HG03469 (cell line): ENCODE measurements at regions not wholly inside any gene's neighbourhood (a gene's known extent, or its start where the extent isn't known, plus 50 kb on each side); places are given as distances from the start of the nearest gene placed in this dataset.
"Not testable (repeated sequence)": the region's sequence is repeated elsewhere in the genome, so short reads cannot be mapped to it uniquely, and the experiment has no call there.

ENCODE experiments used
- ATAC-seq: cut with Tn5 transposase; IDR thresholded peaks from one replicate; pipeline ENCODE4 v1.9.1; 2021; ENCODE audit warnings: mild to moderate bottlenecking, moderate library complexity, moderate number of reproducible peaks; ENCODE audit not compliant: unreplicated experiment

DNA sequence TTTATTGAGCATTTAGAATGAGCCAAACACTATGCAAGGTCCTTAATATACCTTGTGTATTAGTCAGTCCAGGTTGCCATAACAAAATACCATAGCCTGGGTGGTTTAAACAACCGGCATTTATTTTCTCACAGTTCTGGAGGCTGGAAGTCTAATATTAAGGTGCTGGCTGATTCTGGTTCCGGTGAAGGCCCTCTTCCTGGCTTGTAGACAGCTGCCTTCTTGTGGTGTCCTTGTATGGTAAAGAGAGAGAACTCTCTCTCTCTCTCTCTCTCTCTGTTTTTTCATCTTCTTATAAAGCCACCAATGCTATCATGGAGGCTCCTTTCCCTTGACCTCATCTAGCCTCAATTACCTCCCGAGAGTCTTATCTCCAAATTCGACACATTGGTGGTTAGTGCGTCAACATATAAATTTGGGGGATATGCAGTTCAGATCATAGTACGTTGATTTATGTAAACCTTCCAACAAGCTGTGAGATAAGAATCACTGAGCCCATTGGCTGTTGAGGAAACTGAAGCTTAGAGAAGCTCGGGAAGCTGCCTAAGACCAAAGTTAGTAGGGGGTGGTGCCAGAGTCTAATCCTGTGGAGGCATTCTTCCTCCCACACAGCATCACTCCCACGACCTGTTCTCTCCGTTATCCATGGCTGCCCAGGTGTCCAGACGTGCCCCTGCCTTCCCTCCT, 298.0 kb upstream of the PROK2 start:
- no peak for ATAC-seq

DNA sequence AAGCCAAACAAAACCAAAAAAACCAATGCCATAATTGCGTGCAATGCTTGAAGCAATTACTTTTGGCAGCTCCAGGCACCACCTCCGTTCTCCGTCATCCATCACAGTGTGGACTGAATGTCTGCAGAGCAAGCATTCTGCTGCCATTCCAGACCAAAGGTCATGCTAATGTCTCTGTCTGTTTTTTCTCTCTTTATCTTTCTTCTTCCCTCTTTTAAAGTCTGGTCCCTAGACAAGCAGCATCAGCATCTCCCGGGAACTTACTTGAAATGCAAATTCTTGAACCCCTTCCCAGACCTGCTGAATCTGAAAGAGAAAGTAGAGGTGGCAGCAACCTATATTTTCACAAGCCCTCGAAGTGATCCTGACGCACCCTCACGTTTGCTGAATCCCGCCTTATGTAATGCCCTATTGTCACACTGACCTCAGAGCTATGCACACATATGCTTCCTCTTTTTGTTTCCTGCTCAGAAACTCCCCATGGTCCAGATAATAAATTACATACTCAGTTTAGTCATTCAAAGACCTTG, 297.3 kb upstream of the PROK2 start:
- ATAC-seq = peak; percentile 47

DNA sequence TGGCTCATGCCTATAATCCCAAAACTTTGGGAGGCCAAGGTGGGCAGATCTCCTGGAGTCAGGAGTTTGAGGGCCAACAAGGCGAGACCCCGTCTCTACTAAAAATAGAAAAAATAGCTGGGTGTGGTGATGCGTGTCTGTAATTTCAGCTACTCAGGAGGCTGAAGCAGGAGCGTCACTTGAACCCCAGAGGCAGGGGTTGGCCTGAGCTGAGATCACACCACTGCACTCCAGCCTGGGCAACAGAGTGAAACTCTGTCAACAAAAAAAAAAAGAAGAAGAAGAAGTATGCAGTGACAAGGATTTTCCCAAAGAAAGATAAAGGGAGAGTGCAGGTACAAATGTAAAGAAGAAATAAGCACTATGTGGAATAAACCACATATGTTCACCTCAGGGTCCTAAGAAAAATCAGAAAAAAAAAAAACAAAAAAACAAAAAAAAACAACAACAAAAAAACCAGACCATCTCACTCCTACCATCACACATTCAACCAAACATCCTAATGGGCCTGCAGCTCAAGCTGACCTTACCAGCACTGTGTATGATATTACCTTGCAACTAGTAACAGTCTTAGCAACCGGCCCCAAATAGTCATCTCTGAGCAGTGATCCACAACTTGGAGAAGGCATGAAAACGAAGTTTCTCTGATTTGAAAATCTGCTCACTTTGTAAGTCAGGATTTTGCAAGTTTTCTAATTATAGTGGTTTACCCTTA, 296.7 kb upstream of the PROK2 start:
- ATAC-seq = no peak

GRCh38 chr3:72080800-72081199, 295.9 kb upstream of the PROK2 start:
- ATAC-seq = no peak

DNA sequence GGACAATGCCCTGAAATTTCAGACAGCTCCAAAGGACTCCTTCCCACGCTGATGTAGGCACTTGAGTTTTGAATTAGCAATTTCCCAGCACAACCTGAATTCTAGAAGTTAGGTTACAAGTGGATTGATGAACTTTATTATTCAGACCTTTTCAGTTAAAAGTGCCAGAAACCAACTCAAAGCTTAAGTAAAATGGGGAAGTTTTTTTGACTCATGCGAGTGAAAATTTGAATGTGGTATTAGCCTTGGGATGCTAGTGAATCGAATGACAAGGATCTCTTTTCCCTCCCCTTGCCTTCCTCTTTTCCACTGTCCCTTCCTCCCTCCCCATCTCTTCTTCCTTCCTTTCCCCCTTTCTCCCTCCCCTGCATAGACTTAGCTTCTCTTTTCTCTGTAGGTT, 295.1 kb upstream of the PROK2 start:
- no peak for ATAC-seq

DNA sequence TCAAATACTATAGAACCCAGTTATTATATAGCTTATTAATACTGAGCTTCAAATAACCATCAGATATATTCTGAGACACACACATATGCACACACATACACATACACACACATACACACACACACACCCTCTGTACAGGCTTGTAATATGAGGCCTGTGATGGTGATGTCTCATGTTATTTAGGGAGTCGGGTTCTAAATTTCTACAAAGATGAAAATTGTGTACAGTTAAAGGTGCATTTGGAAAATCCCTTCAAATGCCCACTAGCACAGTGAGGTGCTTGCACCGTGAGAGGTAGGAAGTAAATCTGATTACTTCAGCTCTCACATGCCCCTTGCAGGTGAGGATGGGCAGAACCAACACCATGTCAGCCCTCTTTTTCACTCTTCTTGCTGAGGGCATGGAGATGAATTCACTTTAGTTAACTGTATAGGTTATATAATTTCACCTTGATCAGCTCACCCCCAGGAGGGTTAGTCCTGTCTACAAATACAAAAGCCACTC, 294.5 kb upstream of the PROK2 start:
- no peak for ATAC-seq

GRCh38 chr3:72078676-72079368, 293.9 kb upstream of the PROK2 start:
- ATAC-seq = no peak

DNA sequence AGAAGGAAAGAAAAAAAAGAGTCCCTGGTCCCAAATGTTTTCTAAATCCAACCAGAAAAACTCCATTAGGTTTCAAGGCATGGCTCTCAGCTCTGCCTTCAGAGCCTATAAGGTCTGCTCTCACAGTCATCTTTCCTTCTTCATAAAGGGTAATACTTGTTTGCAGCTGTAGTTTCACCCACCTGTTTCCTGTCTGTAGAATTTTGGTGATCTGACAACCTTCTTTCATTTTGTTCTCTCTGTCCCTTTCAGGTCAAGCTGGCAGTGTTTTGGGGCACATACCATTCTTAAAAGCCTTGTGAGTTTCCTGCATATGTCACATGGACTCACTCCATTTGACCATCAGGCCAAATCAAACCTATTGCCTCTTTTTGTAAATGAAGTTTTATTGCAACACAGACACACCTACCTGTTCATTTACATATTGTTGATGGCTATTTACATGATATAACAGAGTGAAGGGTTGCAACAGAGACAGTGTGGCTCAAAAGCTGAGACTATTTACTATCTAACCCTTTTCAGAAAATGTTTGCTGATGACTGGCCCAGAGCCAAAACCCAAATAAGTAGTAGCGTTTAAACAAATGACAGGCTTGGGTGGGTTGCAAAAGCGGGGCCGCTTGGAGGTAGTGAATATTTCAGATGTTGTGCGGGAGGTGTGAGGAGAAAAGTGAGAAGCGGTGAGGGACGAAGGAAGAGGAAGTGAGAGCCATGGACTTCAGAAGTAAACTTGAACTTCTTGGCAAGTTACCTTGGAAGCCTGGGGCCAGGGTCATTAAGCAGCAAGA, 292.7 kb upstream of the PROK2 start:
- ATAC-seq = no peak

DNA sequence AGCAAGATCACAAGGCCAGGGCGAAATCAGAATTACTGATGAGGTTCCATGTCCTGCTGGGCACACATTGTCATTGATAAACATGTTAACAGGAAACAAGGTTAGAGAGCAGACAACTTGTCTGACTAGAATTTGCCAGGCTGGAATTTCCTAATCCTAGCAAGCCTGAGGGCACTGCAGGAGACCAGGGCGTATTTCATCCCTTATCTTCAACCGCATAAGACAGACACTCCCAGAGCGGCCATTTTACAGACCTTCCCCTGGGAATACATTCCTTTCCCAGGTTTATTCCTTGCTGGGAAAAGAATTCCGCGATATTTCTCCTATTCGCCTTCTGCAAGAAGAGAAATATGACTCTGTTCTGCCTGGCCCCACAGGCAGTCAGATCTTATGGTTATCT, 290.9 kb upstream of the PROK2 start:
- not testable (repeated sequence) for ATAC-seq

GRCh38 chr3:72071624-72072023, 286.7 kb upstream of the PROK2 start:
- no peak for ATAC-seq

DNA sequence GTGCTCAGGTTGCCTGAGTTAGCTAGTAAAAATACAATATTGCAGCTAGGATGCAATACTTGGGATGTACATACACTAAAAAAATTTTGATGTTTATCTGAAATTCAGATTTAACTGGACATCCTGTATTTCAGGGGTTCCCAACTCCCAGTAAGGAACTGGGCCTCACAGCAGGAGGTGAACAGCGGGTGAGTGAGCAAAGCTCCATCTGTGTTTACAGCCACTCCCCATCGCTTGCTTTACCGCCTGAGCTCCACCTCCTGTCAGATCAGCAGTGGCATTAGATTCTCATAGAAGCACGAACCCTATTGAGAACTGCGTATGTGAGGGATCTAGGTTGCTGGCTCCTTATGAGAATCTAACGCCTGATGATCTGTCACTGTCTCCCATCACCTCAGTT, 285.1 kb upstream of the PROK2 start:
- no peak for ATAC-seq

DNA sequence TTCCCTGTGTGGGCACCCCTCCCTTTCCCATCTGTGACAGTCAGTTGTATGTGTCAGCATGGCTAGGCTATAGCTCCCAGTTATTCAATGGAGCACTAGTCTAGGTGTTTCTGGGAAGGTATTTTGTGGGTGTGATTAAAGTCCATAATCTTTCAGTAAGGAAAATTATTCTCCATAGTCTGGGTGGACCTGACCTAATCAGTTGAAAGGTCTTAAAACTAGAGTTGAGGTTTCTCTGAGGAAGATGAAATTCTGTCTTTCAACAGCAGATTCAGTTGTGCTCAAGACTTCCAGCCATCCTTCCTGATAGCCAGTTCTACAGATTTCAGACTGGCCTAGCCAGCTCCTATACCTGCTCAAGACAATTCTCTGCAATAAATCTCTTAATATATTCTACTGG, 284.6 kb upstream of the PROK2 start:
- no peak for ATAC-seq

DNA sequence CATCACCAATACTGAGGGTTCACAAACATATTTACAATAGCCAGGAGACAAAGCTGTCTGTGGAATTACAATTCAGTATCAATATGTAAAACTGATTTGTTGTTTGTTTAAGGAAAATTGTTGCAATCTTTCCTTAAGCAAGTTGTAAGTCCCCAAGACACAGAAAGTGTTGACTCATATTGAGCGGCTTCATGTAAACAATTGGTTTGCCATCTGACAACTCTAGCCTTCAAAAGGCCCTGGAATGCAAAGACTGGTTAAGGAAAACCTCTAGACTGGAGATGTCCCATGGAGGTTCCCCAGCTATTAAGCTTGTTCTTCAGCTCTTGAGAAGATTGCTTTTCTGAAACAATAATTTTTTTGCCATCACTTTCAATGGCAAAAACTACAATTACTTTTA, 283.7 kb upstream of the PROK2 start:
- ATAC-seq = no peak

GRCh38 chr3:72067721-72068120, 282.8 kb upstream of the PROK2 start:
- ATAC-seq = no peak

DNA sequence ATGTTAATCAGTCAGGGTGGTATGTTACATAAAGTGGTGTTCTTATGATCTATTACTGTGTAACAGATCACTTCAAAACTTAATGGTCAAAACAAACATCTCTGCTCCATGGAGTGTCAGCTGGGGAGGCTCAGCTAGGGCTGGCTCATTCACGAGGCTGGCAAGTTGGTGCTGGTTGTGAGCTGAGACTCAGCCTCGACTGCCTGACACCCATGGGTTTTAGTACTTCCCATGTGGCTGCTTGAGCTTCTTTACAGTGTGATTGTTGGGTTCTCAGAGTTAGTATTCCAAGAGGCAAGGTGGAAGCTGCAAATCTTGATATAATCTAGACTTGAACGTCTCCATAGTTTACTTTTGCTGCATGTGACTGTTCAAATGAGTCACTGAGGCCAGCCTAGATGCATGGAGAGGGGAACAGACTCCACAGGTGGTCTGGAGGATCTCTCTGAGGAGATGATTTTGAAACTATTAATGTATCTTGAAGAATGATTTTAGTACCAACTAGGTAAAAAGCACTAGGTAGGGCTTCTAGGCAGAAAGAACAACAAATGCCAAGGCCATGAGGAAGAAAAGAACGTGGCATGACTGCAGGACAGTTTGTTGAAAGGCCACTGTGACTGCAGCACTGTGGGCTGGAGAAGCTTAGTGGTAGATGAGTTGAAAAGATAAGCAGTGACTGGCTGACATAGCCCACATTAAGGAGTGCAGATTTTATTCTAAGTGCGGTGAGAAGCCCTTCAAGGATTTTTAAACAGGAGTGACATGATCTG, 281.1 kb upstream of the PROK2 start:
- ATAC-seq = no peak

- ATAC-seq = no peak
Observed at GRCh38 chr3:72065236-72065635, 280.3 kb upstream of the PROK2 start.

GRCh38 chr3:72064727-72065126, 279.8 kb upstream of the PROK2 start:
- ATAC-seq = not testable (repeated sequence)

DNA sequence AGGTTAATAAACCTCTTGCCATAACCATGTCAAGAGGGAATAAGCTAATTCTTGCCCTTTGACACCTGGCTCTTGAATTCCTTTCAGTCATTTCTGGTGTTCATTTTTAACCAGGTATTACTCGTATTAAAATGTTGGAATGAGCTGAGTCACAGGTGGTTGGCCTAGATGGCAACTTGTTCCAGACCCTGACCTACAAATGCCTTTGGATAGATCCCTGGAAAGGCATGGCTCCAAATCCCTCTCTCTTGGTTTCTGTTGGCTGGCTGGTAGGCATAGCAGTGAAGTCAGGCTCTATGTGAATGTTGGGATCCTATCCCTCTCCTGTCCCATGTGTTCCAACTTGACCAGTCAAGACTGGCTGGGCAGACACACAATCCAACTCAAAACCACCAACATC, 277.1 kb upstream of the PROK2 start:
- no peak for ATAC-seq

GRCh38 chr3:72060447-72061034, 275.6 kb upstream of the PROK2 start:
- ATAC-seq = no peak
